Osteoblast (primary cell): ENCODE measurements at regions not wholly inside any gene's neighbourhood (a gene's known extent, or its start where the extent isn't known, plus 50 kb on each side); places are given as distances from the start of the nearest gene placed in this dataset.
A peak's percentile ranks its signal among the peaks of the same experiment; 100 is the strongest.

ENCODE experiments used
- DNase-seq: peaks from one replicate; pipeline ENCODE4 v3.0.0; 2011; ENCODE audit warnings: low spot score, mixed read lengths; ENCODE audit not compliant: insufficient read length; ENCODE audit errors: missing footprints
- H2AFZ ChIP-seq: 2 replicates; pipeline ENCODE4 v1.6.0; 2011; ENCODE audit warnings: mild to moderate bottlenecking, low read length
- H3K27ac ChIP-seq: 2 replicates; pipeline ENCODE4 v1.5.1; 2011; ENCODE audit warnings: mild to moderate bottlenecking, low read depth, low read length, moderate library complexity
- H3K27me3 ChIP-seq: 2 replicates; pipeline ENCODE4 v1.6.0; 2012; ENCODE audit warnings: mild to moderate bottlenecking, control low read depth, inconsistent platforms, low read length, moderate library complexity; ENCODE audit not compliant: insufficient read depth
- H3K36me3 ChIP-seq: 2 replicates; pipeline ENCODE4 v1.5.1; 2011; ENCODE audit warnings: mild to moderate bottlenecking, low read length, control low read depth, moderate library complexity; ENCODE audit not compliant: insufficient read depth
- H3K4me1 ChIP-seq: 2 replicates; pipeline ENCODE4 v1.5.1; 2011; ENCODE audit warnings: mild to moderate bottlenecking, low read length, control low read depth, moderate library complexity; ENCODE audit not compliant: insufficient read depth
- H3K4me2 ChIP-seq: 2 replicates; pipeline ENCODE4 v1.6.0; 2011; ENCODE audit warnings: mild to moderate bottlenecking, low read length; ENCODE audit not compliant: insufficient read depth
- H3K4me3 ChIP-seq: fragments of 200-600 bp; sonication (generic); 3 replicates; pipeline ENCODE4 v1.5.1; 2012; ENCODE audit warnings: mild to moderate bottlenecking, low read length, inconsistent platforms; ENCODE audit not compliant: insufficient read depth
- H3K79me2 ChIP-seq: 2 replicates; pipeline ENCODE4 v1.6.0; 2012; ENCODE audit warnings: mild to moderate bottlenecking, low read length, control low read depth, inconsistent platforms; ENCODE audit not compliant: insufficient read depth
- H3K9me3 ChIP-seq: 2 replicates; pipeline ENCODE4 v1.5.1; 2011; ENCODE audit warnings: low read depth, low read length, control low read depth
- H4K20me1 ChIP-seq: 2 replicates; pipeline ENCODE4 v1.6.0; 2012; ENCODE audit warnings: mild to moderate bottlenecking, low read length, control low read depth; ENCODE audit not compliant: insufficient read depth
- TF ChIP-seq, protein P1 (sequence below): IDR thresholded peaks from 2 replicates; pipeline ENCODE4 v1.5.1; 2011; ENCODE audit warnings: mild to moderate bottlenecking, low read depth, low read length, moderate library complexity; ENCODE audit errors: extremely low read depth

DNA sequence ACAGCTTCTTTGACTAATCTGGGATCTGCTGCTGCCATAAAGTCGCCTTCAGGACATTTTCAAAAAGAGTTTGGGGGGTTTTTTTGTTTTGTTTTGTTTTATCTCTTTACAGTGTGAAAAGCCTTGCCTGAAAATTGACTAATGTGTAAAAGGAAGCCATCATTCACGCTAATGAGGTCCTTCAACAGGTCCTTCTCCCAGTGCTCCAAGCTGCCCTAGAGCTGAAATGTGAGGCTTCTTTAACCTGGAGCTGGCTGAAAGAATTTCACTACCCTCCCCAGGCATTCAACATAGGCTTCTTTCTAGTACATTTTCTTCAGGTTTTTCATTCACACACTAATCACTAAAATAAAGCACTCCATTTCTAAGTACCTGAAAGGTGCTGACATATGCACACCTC lies 145.1 kb upstream of the PRDM1 start:
- Histone ChIP-seq H3K27ac (no peak overlapping the region), H3K36me3 (no peaks in the 10 kb centered on the region), H3K4me2 (no peak overlapping the region), H4K20me1 (no peaks in the 10 kb centered on the region), H3K4me3 (no peak overlapping the region), H3K9me3 (no peaks in the 10 kb centered on the region), H2AFZ (no peak overlapping the region), H3K79me2 (no peaks in the 10 kb centered on the region), H3K27me3 (no peaks in the 10 kb centered on the region), H3K4me1 (no peaks in the 10 kb centered on the region)
- TF ChIP-seq, protein P1, sequence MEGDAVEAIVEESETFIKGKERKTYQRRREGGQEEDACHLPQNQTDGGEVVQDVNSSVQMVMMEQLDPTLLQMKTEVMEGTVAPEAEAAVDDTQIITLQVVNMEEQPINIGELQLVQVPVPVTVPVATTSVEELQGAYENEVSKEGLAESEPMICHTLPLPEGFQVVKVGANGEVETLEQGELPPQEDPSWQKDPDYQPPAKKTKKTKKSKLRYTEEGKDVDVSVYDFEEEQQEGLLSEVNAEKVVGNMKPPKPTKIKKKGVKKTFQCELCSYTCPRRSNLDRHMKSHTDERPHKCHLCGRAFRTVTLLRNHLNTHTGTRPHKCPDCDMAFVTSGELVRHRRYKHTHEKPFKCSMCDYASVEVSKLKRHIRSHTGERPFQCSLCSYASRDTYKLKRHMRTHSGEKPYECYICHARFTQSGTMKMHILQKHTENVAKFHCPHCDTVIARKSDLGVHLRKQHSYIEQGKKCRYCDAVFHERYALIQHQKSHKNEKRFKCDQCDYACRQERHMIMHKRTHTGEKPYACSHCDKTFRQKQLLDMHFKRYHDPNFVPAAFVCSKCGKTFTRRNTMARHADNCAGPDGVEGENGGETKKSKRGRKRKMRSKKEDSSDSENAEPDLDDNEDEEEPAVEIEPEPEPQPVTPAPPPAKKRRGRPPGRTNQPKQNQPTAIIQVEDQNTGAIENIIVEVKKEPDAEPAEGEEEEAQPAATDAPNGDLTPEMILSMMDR = no peak
- DNase-seq = no peak

DNA sequence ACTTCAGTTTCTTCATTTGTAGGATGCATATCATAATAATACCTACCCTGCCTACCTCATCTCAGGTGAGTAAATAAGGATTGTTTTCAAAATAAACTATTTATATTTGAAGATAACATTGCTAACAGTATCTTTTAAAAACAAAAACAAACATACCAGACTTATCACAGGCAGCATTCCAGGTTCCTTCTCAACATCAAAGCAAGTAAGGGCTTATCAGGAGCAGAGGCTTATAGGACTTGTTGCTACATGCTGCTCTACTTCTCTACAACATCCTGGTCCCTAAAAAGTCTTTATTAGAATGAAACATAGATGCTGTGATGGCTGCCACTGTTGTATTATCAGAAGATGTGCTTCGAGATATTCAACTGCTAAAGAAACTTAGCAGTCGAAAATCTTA lies 149.2 kb upstream of the PRDM1 start:
- Histone ChIP-seq H3K79me2 (no peaks in the 10 kb centered on the region), H3K36me3 (no peaks in the 10 kb centered on the region), H3K4me1 (no peaks in the 10 kb centered on the region), H3K4me2 (no peak overlapping the region), H3K9me3 (no peaks in the 10 kb centered on the region), H2AFZ (no peak overlapping the region), H4K20me1 (no peaks in the 10 kb centered on the region), H3K27ac (no peak overlapping the region), H3K27me3 (no peaks in the 10 kb centered on the region), H3K4me3 (no peak overlapping the region)
- TF ChIP-seq, protein P1 = no peak
- no peak for DNase-seq

DNA sequence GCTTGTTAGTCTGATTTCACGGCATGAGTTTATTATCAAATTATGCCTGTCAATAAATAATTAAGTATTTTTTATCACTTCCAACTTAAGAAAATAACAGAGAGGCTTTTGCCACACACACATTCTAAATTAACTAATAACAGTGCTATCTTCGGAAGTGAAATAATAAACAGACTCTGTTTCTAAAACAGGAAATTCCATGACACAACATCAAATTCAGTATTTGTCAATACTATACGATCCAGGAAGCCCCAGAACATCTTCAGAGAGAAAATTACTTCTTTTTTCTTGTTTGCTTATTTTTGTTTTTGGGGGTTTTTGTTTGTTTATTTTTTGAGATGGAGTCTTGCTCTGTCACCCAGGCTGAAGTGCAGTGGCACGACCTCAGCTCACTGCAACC lies 150.7 kb upstream of the PRDM1 start:
- no peak overlapping the region for H2AFZ ChIP-seq
- H3K27me3 ChIP-seq = no peaks in the 10 kb centered on the region
- no peak overlapping the region for H3K4me2 ChIP-seq
- H4K20me1 ChIP-seq = no peaks in the 10 kb centered on the region
- no peak overlapping the region for H3K4me3 ChIP-seq
- H3K79me2 ChIP-seq = no peaks in the 10 kb centered on the region
- H3K36me3 ChIP-seq = no peaks in the 10 kb centered on the region
- no peak for DNase-seq
- H3K4me1 ChIP-seq = no peaks in the 10 kb centered on the region
- no peak overlapping the region for H3K27ac ChIP-seq
- H3K9me3 ChIP-seq = no peaks in the 10 kb centered on the region
- TF ChIP-seq, protein P1 = no peak

DNA sequence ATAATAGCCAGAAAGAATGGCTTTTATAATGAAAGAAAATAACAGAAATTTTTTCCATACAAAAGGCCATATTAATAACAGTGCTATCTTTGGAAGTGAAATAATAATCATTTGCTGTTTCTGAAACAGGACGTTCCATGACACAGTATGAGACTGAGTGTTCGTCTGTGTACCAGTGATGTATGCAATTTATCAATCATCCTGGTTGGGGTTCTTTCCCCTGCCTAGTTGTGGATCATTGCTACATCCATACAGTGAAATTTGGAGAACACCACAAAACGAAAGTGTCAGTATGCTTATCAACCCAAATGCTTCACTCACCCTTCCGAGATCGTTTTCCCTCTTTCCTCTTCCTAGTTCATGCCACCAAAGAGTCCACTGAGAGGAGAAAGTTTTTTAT lies 151.4 kb upstream of the PRDM1 start:
- no peaks in the 10 kb centered on the region for H3K9me3 ChIP-seq
- H3K27me3 ChIP-seq = no peaks in the 10 kb centered on the region
- no peak overlapping the region for H3K4me3 ChIP-seq
- TF ChIP-seq, protein P1 = no peak
- no peak overlapping the region for H3K4me2 ChIP-seq
- no peaks in the 10 kb centered on the region for H4K20me1 ChIP-seq
- DNase-seq = no peak
- H3K36me3 ChIP-seq = no peaks in the 10 kb centered on the region
- peak overlapping the region; percentile 19 for H2AFZ ChIP-seq
- no peaks in the 10 kb centered on the region for H3K4me1 ChIP-seq
- no peak overlapping the region for H3K27ac ChIP-seq
- no peaks in the 10 kb centered on the region for H3K79me2 ChIP-seq
